Aorta (tissue), 5 donors: ENCODE measurements at regions not wholly inside any gene's neighbourhood (a gene's known extent, or its start where the extent isn't known, plus 50 kb on each side); places are given as distances from the start of the nearest gene placed in this dataset.

Experiments
- ATAC-seq: fragments of 200-7000 bp; cut with Tn5 transposase; one replicate; pipeline ENCODE4 v1.9.1; 2022; ENCODE audit warnings: moderate library complexity; ENCODE audit not compliant: low FRiP score
- DNase-seq, 2 donors: peaks; one replicate each; pipeline ENCODE4 v3.0.0-alpha.2; 2020
- H3K27ac ChIP-seq, 2 donors: one replicate each; pipeline ENCODE4 v1.5.1; 2013; ENCODE audit warnings: low read length in 2 of 2, mild to moderate bottlenecking in 2 of 2, moderate library complexity in 2 of 2, control low read depth in 1 of 2, inconsistent platforms in 1 of 2, low read depth in 1 of 2
- H3K27me3 ChIP-seq, 2 donors: one replicate each; pipeline ENCODE4 v1.6.1; 2013; ENCODE audit warnings: control low read depth in 1 of 2, low read length in 1 of 2, mild to moderate bottlenecking in 1 of 2, moderate library complexity in 1 of 2; ENCODE audit not compliant: insufficient read depth in 2 of 2, control insufficient read depth in 1 of 2
- H3K36me3 ChIP-seq, 2 donors: one replicate each; pipeline ENCODE4 v1.6.1; 2013; ENCODE audit warnings: control low read depth in 1 of 2, low read length in 1 of 2, mild to moderate bottlenecking in 1 of 2; ENCODE audit not compliant: insufficient read depth in 2 of 2, control insufficient read depth in 1 of 2
- H3K4me1 ChIP-seq, 2 donors: one replicate each; pipeline ENCODE4 v1.6.1; 2013; ENCODE audit warnings: low read length in 2 of 2, control low read depth in 1 of 2, mild to moderate bottlenecking in 1 of 2, moderate library complexity in 1 of 2; ENCODE audit not compliant: insufficient read depth in 2 of 2, control insufficient read depth in 1 of 2
- H3K4me3 ChIP-seq, 2 donors: one replicate each; pipeline ENCODE4 v1.5.1; 2013; ENCODE audit warnings: low read length in 2 of 2, control low read depth in 1 of 2, mild to moderate bottlenecking in 1 of 2
- H3K9me3 ChIP-seq: one replicate; pipeline ENCODE4 v1.6.1; 2013; ENCODE audit warnings: mild to moderate bottlenecking, low read length; ENCODE audit not compliant: control insufficient read depth
- WGBS, 2 donors: extraction: QIAGEN DNeasy Blood & Tissue Kit; methylation state at CpG; one replicate each; pipeline ENCODE4 v1.1.7; 2013; 5-methylcytosine and 5-hydroxymethylcytosine counted together
- intact Hi-C, 2 donors: fragments of 100-400 bp; cut with DNase I; formaldehyde crosslinking; loops; one replicate each; pipeline versions ENCODE4 v1.14.2 to v1.15.0; 2022
- donor health status: healthy with polysubstance abuse.
- donor health status: Bipolar disorder and iron deficiency.
- donor health status: DM: no; HTN: no; CAD: no.
- donor health status: DM: no; HTN: no; CAD: no.
- donor health status: DM: yes; HTN: yes; CAD: no.

GRCh38 chr7:27394871-27395270 is 152.3 kb downstream of the EVX1 start:
- intact Hi-C loops: no loop called here
- 83 to 85% methylated on average over 2 of the region's 2 CpGs for WGBS, 2 donors
- Histone ChIP-seq H3K36me3 (no peaks in the 10 kb centered on the region), H3K9me3 (no peaks in the 10 kb centered on the region), H3K27me3 (no peaks in the 10 kb centered on the region), H3K27ac (no peak overlapping the region), H3K4me3 (no peak overlapping the region), H3K4me1 (no peaks in the 10 kb centered on the region)
- DNase-seq: no peak
- ATAC-seq: no peak

GRCh38 chr7:27395626-27396025 is 153.0 kb downstream of the EVX1 start:
- no peak for ATAC-seq
- 92 to 94% methylated on average over 3 of the region's 3 CpGs for WGBS, 2 donors

GRCh38 chr7:27397503-27397902 is 154.9 kb downstream of the EVX1 start:
- no peak overlapping the region for H3K27ac ChIP-seq
- H3K27me3 ChIP-seq: no peaks in the 10 kb centered on the region
- H3K4me1 ChIP-seq: no peaks in the 10 kb centered on the region
- no peaks in the 10 kb centered on the region for H3K36me3 ChIP-seq
- WGBS, 2 donors: 97 to 98% methylated on average over 3 of the region's 3 CpGs
- no peak for ATAC-seq
- no peaks in the 10 kb centered on the region for H3K9me3 ChIP-seq
- DNase-seq: no peak
- no peak overlapping the region for H3K4me3 ChIP-seq
- intact Hi-C loops: no loop called here

More at GRCh38 chr7:27395626-27396025, 153.0 kb downstream of the EVX1 start:
- Histone ChIP-seq H3K9me3 (no peaks in the 10 kb centered on the region), H3K4me1 (no peaks in the 10 kb centered on the region), H3K27me3 (no peaks in the 10 kb centered on the region), H3K27ac (no peak overlapping the region), H3K4me3 (no peak overlapping the region), H3K36me3 (no peaks in the 10 kb centered on the region)
- DNase-seq: no peak
- intact Hi-C loops: no loop called here

GRCh38 chr7:27398851-27399250 is 156.2 kb downstream of the EVX1 start:
- intact Hi-C loops: no loop called here
- WGBS, 2 donors: 3 to 8% methylated on average over 3 of the region's 3 CpGs

GRCh38 chr7:27399791-27400567 is 157.4 kb downstream of the EVX1 start:
- intact Hi-C loops: no loop called here
- Histone ChIP-seq H3K27me3 (no peaks in the 10 kb centered on the region), H3K36me3 (no peaks in the 10 kb centered on the region), H3K4me3 (no peak overlapping the region), H3K9me3 (no peaks in the 10 kb centered on the region), H3K27ac (no peak overlapping the region), H3K4me1 (no peaks in the 10 kb centered on the region)
- 77 to 78% methylated on average over 11 of the region's 11 CpGs for WGBS, 2 donors
- DNase-seq: no peak
- no peak for ATAC-seq

More at GRCh38 chr7:27398851-27399250, 156.2 kb downstream of the EVX1 start:
- H3K27me3 ChIP-seq: no peaks in the 10 kb centered on the region
- no peak overlapping the region for H3K27ac ChIP-seq
- ATAC-seq (peak; percentile 39), DNase-seq (no peak)
- H3K4me1 ChIP-seq: no peaks in the 10 kb centered on the region
- H3K4me3 ChIP-seq: no peak overlapping the region
- no peaks in the 10 kb centered on the region for H3K36me3 ChIP-seq
- H3K9me3 ChIP-seq: no peaks in the 10 kb centered on the region

GRCh38 chr7:27405780-27406179 is 163.2 kb downstream of the EVX1 start:
- ATAC-seq (no peak), DNase-seq (no peak)
- 93 to 94% methylated on average over 8 of the region's 8 CpGs for WGBS, 2 donors
- intact Hi-C loops: no loop called here
- Histone ChIP-seq H3K27me3 (no peaks in the 10 kb centered on the region), H3K9me3 (peaks cover 1% of the 10 kb centered on the region), H3K4me1 (no peaks in the 10 kb centered on the region), H3K36me3 (no peaks in the 10 kb centered on the region), H3K4me3 (no peak overlapping the region), H3K27ac (no peak overlapping the region)

- H3K9me3 ChIP-seq: peaks cover 1% of the 10 kb centered on the region
- H3K36me3 ChIP-seq: no peaks in the 10 kb centered on the region
- 66 to 80% methylated on average over 3 of the region's 3 CpGs for WGBS, 2 donors
- H3K27me3 ChIP-seq: no peaks in the 10 kb centered on the region
- H3K4me3 ChIP-seq: no peak overlapping the region
- H3K4me1 ChIP-seq: no peaks in the 10 kb centered on the region
- H3K27ac ChIP-seq: no peak overlapping the region
- DNase-seq (no peak), ATAC-seq (no peak)
- intact Hi-C loops: no loop called here
These were observed 166.7 kb downstream of the EVX1 start for GRCh38 chr7:27409311-27409710.

- ATAC-seq: no peak
- intact Hi-C loops: no loop called here
- Histone ChIP-seq H3K4me1 (no peaks in the 10 kb centered on the region), H3K27me3 (no peaks in the 10 kb centered on the region), H3K4me3 (no peak overlapping the region), H3K27ac (no peak overlapping the region), H3K9me3 (peaks cover 1% of the 10 kb centered on the region), H3K36me3 (no peaks in the 10 kb centered on the region)
- DNase-seq: no peak
- WGBS, 2 donors: 65 to 67% methylated on average over 2 of the region's 2 CpGs
These were observed 167.2 kb downstream of the EVX1 start for GRCh38 chr7:27409776-27410175.

GRCh38 chr7:27410812-27411544 is 168.4 kb downstream of the EVX1 start:
- Histone ChIP-seq H3K4me3 (no peak overlapping the region), H3K4me1 (no peaks in the 10 kb centered on the region), H3K27me3 (no peaks in the 10 kb centered on the region), H3K27ac (no peak overlapping the region), H3K9me3 (peaks cover 1% of the 10 kb centered on the region), H3K36me3 (no peaks in the 10 kb centered on the region)
- intact Hi-C loops: no loop called here
- no peak for DNase-seq
- WGBS, 2 donors: 55 to 78% methylated on average over 5 of the region's 5 CpGs
- ATAC-seq: no peak
